ENCODE measurements at regions not wholly inside any gene's neighbourhood (a gene's known extent, or its start where the extent isn't known, plus 50 kb on each side); places are given as distances from the start of the nearest gene placed in this dataset.
"Not testable (repeated sequence)": the region's sequence is repeated elsewhere in the genome, so short reads cannot be mapped to it uniquely, and the experiment has no call there.

DNA sequence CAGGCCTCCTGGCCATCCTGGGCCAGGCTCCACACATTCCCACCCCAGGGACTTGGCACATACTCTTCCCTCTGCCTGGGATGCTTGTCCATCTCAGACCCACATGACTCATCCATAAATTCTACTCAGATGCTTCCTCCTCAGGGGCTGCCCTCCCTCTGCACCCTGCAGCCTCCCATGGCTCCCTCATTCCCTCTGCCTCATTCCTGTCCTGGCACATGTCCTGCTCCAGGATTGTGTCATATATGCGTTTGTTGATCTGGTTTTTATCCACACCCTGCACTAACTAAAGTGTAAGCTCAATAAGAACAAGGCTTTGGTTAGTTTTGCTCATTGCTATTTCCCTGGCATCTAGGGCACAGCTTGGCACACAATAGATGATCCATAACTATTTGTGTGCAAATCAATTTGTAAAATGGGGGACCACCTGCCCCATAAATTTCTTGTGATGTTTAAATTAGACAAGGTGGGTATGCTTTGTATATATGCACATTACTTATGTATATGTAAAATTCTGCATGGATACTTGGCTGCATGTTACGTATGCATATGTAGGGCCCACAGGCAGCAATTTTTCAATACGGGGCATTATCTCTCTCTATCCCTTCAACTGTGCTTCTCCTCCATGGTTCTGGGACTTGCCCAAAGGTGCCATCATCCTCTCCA, 191.4 kb downstream of the PTPRU start:
- DNase-seq = no peak

DNA sequence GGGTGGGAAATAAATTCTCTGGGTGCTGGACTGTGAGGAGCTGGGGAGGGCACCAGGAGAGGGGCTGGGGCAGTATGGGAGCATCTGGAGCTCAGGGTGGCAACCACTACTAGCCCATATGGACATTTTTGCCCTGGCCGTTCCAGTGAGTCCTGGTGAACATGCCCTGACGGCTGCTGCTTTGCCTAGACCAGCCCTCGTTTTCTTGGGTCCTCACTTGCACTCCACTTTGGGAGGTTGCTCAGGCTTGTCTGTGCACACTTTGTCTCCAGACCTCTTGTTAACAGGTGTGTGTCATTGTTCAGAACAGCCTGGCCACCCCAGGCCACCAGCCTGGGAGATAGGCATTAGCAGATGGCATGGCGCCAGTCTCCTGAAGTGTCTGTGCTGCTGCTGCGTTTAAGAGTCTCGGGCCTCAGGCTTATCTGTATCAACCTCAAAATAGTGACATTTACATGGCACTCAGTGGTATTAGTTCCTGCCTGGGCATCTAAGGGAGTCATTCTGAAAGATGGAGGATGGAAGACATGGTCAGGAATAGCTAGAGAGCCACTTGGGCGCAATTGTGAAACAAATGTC, 190.5 kb downstream of the PTPRU start:
- DNase-seq = no peak

DNA sequence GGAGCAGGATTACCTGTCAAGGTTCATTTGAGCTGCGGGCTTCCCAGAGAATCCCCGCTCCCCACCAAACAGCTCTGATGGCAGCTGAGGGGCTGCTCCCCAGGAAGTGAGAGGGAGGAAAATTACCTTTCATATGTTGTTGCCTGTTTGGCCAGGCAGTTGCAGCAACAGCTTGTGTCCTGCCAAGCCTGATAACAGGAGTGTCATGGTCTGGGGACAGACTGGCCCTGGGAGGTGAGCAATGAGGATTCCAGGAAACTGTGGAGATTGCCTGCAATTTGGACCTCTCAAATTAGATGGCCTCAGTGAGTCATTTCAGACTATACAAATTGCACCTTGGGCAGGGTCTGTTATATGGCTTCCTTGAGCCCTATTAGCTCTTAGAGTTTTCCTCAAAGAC, 189.3 kb downstream of the PTPRU start:
- DNase-seq = no peak

DNA sequence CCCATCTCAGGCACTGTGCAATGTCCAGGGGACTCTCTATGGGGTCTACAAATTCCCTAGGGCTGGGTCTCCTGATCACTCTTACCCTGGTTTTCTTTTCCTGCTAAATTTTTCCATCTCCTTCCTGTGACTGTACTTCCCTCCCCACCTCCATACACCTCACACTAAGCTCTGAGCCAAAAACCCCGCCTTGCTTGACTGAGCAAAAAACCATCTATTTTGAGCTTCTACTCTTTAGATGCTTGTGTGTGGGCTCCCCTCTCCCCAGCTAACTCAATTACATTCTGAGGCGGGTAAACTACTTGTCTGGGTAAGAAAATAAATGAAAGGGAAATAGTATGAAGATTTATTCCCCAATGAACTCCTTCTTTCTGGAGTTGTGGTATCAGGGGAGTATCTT, 187.9 kb downstream of the PTPRU start:
- no peak for DNase-seq

DNA sequence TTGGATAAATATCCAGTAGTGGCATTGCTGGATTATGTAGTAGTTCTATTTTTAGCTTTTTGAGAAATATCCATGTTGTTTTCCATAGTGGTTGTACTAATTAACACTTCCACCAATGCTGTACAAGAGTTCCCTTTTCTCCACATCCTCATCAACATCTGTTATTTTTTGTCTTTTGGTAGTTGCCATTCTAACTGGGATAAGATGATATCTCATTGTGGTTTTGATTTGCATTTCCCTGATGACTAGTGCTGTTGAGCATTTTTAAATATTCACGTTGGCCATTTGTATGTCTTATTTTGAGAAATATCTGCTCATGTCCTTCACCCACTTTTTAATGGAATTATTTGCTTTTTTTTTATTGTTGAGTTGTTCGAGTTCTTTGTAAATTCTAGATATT, 183.9 kb downstream of the PTPRU start:
- no peak for DNase-seq

DNA sequence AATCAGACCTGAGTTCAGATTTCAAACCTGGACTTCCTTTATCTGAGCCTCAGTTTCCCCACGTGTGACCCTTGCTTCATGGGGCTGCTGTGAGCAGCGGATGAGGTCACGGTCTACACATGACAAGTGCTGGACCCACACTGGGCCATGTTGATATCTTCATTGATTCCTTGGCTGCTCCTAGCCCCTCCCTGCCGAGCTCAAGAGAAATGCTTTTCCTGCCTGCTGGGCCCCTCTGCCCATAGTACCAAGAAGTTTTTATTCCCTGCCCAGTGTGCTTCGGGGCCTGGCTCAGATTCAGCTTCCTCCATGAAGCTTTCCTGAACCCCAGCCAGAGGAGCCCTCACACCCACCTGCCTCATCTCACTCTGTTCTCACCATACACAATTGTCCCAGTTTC, 181.6 kb downstream of the PTPRU start:
- DNase-seq = no peak

DNA sequence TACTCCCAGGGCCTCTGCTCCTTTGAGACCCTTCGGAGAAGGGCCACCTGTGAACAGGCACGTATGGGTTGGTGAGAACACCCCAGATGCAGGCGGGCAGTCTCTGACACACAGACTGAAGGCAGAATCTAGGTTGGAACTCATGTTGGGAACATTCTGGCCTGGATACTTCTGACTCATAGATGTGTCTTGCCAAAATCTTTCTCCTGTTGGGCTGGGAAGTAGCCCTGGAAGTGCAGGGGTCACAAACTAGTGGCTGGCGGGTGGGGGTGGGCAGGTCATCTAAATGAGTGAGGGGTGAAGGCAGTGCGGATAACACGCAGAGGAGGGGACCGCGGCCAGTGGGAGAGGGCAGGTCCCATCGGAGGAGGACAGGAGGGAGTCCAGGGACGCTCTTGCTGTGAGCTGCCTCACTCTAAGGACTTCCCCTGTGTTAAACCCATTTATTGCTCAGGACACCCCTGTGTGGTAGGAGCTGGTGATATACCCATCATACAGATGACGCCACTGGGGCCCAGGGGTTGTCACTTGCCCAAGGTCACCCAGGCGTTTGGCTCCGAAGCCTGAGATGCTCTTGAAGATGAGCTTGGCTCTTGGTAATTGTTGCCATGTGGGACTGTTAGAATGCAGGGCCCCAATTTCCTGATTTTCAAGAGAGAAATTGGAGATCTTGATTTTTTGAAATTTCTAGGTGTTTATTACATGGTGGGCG, 181.0 kb downstream of the PTPRU start:
- DNase-seq = no peak

DNA sequence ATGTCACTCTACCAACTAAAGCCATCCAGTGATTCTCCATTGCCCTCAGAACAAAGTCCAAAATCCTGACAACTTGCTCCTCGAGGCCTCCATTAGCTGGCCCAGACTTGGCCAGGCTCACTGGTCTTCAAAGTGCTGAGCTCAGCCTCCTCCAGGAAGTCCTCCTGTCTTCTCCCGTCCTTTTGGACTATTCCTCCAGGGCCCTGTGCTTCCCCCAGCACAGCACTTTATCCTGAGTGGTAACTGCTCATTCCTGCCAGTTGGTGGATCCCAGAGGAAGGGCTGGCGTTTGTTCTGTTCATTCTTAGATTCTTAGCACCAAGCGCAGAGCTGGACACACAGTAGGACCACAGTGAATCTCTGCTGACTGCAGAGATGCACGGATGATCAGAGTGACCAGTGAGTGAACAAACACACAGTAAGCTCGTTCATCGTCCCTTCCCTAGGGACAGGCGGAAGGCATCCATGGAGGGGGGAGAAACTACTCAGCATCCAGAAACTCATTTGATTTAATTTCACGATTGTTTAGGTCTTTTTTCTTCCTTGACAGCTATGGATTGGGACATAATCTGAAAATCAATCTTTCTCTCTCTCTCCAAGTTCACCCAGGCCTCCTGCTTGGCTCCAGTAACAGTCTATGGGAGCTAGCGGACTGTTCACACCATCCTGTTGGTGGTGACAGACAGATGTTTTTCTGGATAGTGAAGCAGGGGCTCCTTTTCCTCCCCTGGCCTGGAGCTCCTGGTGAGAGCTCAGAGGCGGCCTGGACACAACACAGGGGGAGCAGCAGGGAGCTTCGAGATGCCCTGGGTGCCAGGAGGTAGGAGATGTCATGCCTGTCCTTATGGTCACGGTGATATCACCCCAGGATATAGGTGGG, 180.2 kb downstream of the PTPRU start:
- DNase-seq = no peak

DNA sequence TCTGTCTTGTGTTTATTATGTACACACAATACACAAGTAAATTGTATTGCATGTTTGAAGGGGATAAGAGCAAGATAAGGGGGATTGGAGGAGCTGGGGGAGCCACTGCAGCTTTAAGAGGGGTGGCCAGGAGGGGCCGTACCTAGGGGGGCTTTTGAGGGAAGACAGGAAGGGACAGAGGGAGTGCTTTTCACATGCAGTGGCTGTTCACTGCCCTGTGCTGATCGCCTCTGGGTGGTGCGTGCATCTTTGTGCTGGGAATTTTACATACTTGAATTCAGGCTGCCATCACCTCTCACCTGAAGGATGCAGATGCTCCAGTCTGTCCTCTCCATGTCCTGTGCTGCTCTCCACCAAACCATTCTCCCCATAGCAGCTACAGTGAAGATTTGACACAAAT, 179.5 kb downstream of the PTPRU start:
- no peak for DNase-seq

DNA sequence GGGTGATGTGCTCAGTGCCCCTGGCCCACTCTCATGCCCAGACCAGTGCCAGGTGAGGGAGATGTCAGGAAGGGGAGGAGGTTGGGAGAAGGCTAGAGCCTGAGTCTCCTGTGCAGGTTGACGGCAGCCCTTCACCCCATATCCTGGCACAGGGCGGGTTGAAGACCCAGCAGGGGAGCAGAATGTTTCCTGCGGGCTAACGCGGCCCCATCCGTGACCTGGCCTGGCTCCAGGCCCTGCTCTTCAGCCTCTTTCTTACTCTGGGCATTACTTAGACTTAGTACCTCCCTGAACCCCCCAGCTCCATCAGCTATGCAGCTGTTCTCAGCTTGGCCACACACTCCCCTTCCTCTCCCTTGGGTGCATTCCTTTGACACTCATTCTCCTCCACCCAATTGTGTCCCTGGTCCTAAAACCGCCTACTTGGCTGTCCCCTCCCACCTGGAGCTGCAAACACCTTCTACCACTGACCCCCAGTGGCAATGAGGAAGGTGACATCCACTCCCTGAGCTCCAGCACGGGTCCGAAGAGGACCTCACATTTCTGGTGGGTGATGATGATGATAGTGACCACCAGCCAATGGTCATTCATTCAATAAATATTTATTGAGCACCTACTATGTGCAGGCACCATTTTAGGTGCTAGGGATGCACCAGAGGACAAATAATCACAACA, 179.0 kb downstream of the PTPRU start:
- DNase-seq = no peak

DNA sequence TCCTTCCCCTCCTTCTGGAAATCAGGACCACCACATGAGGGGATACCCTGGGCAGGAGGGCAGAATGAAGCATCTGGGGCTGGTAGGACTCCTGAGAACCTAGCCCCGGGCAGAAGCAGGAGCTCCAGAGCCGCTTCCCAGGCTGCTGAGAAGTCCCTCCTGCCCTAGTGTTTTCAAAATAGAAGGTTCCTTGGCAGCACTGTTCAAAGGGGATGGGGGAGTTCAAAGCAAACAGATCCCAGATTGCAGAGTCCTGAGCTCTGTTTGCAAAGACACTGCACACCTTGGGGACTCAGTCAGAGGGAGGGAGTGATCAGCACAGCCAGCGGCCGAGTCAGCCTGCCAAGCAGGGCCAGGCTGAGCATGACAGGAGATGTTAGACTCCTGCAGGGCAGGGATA, 177.8 kb downstream of the PTPRU start:
- DNase-seq = no peak

DNA sequence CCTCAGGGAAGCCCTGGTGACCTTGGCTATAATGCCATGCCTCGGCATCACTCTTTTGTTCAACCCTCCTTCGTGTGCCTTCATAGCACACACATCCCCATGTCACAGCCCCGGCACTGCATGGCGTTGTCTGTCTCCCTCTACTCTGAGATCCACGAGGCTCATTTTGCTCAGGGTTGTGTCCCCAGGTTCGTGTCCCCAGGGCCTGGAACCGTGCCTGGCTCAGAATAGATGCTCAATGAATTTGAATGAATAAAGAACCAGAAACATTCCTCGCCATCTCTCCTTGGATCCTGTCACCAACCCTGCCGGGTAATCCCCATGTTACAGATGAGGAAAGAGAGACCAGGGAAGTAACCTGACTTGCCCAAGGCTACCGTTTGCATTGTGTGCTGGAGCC, 177.3 kb downstream of the PTPRU start:
- no peak for DNase-seq

DNA sequence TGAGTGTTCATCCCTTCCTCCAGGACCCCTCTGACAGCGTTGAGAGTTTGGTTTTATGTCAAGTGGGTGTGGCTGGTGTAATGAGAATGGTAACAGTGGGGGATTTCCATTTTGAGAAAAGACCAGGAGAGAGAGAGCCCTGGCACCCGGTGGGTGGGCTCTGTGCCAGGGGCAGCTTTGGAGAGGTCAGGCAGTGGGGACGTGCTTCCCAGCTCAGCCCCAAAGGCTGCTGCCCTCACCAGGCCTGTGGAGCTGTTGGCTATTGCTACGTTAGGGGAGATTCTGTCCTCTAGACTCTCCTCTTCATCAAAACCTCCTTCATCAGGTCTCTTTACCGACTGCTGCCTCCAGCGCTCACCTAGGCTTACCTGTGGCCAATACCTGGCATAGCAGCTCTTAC, 176.3 kb downstream of the PTPRU start:
- no peak for DNase-seq

DNA sequence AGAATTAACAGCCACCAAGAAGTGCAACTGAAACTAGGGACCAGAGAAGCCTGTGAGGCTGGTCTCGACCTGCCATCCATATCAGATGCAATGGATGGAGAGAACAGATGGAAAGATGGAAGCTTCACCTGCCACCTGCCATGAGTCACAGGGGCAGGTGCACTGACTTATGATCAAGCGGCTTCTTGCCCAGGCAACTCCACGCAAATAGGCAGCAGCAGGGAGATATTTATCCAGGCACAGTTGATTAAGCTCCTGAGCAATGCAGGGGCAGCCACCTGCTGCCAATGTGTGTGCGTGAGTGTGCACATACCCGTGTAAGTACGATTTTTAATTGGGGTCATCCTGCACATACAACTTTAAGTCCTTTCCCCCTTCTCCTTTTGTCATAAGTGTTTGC, 174.2 kb downstream of the PTPRU start:
- DNase-seq = no peak

DNA sequence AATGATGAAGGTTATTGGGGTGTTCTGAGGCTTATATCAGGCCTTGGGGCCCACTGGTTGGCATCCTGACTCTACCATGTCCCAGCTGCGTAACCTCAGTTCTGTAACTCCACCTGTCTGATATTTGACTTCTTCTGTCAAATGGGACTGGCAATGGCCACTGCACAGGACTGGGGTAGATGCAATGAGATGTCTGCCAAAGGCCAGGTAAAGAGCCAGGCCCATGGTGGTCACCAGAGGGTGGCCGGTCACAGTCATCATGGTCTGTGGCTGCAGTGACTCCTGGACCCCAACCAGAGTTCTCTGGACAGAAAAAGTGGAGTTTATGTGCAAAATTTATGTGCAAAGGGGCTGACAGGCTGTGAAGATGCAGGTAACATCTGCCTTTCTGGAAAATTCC, 173.3 kb downstream of the PTPRU start:
- DNase-seq = no peak

DNA sequence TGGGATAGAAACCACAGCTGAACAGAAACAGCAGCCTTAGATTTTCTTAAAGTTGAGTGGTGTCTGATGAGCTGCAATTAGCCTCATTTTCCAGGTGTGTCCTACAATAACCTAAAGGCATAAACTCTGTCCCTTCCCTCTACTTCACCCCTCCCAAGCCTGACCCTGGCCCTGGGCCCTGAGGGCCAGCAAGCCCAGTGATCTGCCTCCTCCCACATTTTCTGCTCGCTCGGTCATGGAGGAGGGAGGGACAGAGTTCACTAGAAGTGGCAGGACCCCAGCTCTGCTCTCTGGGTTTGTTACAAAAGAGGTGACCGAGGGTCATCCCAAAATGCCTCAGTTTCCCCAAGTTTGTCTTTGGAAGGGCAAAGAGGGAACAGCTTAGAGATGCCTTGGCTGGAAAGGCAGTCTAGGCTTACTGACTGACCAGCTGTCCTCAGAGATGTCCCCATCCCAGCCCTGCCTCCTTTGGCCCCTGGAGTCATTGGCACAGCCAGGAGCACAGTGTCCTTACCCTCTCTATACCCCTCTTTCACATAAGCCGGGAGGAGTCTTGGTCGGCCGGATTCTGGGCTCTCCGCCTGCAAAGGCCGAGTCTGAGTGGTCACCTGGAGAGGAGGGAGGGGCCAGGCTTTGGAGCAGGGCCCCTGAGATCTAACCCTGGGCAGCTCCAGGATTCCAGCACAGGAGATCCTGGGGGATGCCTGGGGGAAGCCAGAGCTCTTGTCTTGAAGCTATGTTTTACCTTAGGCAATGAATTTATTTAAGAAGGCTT, 172.7 kb downstream of the PTPRU start:
- DNase-seq = no peak

DNA sequence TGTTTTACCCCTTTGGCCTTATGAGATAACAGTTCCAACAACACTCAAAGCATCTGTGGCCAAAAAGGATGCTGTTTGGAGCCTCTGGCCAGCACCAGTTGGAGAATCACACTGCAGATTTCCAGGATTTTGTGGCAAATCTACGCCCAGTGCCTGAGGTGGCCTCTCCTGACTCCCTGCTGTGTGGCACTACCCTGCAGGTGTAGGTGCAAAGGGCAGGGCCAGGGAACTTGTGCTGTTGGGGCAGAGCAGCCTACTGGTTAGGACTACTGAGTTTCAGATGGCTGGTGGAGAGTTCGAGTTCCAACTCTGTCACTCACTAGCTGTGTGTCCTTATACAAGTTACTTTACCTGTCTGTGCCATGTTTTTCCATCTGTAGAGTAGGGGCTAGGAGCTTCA, 170.5 kb downstream of the PTPRU start:
- DNase-seq = no peak

DNA sequence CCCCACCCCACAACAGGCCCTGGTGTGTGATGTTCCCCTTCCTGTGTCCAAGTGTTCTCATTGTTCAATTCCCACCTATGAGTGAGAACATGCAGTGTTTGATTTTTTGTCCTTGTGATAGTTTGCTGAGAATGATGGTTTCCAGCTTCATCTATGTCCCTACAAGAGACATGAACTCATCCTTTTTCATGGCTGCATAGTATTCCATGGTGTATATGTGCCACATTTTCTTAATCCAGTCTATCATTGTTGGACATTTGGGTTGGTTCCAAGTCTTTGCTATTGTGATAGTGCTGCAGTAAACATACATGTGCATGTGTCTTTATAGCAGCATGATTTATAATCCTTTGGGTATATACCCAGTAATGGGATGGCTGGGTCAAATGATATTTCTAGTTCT, 163.9 kb downstream of the PTPRU start:
- DNase-seq = not testable (repeated sequence)

DNA sequence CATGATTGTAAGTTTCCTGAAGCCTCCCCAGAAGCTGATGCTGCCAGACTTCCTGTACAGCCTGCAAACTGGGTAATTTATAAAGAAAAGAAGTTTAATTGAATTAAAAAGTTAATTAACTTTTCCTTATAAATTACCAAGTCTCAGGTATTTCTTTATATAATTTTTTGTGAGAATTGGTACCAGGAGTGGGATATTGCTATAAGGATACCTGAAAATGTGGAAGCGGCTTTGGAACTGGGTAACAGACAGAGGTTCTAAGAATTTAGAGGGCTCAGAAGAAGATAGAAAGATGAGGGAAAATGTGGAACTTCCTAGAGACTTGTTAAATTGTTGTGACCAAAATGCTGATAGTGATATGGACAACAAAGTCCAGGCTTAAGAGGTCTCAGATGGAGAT, 163.1 kb downstream of the PTPRU start:
- no peak for DNase-seq

DNA sequence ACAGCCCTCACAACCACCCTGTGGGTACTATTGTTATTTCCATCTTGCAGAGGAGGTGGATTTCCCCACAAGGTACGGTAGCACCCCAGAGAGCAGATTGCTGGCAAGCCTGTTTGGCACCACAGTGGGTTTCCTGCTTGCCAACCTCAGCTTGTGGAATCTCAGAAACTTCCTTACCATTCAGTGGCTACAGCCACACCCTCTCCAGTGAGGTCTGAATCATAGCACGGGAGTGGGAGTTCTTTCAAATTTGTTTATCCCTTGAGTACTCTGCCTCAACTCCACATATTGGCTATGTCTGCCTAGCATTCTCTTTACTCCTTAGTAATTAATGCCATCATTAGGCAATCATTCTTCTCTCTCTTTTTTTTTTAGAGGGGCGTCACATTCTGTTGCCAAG, 162.1 kb downstream of the PTPRU start:
- DNase-seq = no peak

DNA sequence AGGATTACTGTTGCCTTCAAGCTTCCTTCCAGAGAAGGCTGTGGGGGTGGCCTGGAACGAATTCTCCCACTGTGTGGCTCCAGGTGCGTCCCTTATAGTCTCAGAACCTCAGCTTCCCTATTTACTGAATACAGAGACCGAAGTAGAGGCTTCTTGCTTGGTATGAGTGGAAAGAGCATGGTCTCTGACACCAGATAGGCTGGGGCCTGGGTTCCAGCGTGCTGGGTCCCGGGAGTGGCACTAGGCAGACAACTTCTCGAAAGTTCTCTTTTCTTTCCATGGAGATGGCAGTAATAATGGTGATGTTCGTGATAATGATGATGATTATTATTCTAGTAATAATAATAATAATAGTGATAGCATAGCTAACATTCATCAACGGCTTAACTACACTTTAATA, 161.7 kb downstream of the PTPRU start:
- DNase-seq = no peak

DNA sequence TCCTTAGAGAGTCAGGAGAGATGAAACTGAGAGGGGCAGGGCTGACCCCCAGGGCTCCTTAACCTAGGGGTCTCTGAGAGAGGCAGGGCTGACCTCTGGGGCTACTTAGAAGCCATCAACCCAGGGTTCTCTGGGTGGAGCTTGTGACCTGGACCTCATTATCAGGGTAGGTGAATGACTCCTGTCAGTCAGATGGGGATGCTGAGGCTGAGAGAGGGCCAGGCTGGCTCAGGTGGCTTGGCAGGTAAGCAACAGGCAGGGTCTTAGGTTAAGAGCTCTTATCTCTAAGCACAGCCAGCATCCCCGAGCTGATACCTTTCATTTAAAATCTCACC, 160.9 kb downstream of the PTPRU start:
- DNase-seq = no peak
